ENCODE measurements at regions not wholly inside any gene's neighbourhood (a gene's known extent, or its start where the extent isn't known, plus 50 kb on each side); places are given as distances from the start of the nearest gene placed in this dataset.
"Not testable (repeated sequence)": the region's sequence is repeated elsewhere in the genome, so short reads cannot be mapped to it uniquely, and the experiment has no call there.

- H3K27ac ChIP-seq, result no peak overlapping the region
- ATAC-seq (no peak), DNase-seq (no peak)
- H3K27me3 ChIP-seq (ENCODE audit: low read depth), result no peaks in the 10 kb centered on the region
- H3K4me1 ChIP-seq, result no peaks in the 10 kb centered on the region
- intact Hi-C loops (cut with DNase I), result loop anchor here (10.0 kb wide), 1 partner anchor 535 kb away; no protein-coding TSS in a partner anchor
- H3K9me3 ChIP-seq, result no peaks in the 10 kb centered on the region
- no peak for TF ChIP-seq CTCF (IDR thresholded peaks at IDR 0.05)
- no peak overlapping the region for H3K4me3 ChIP-seq
- H3K36me3 ChIP-seq, result no peaks in the 10 kb centered on the region
Measured at GRCh38 chr14:78029601-78030372, 140.4 kb upstream of the NRXN3 start.

- Histone ChIP-seq H3K27ac (no peak overlapping the region), H3K27me3 (ENCODE audit: low read depth) (no peaks in the 10 kb centered on the region), H3K4me1 (no peaks in the 10 kb centered on the region), H3K9me3 (no peaks in the 10 kb centered on the region), H3K36me3 (no peaks in the 10 kb centered on the region), H3K4me3 (no peak overlapping the region)
- no peak for TF ChIP-seq CTCF (IDR thresholded peaks at IDR 0.05)
- ATAC-seq (no peak), DNase-seq (no peak)
- intact Hi-C loops (cut with DNase I), result no loop called here
Measured at GRCh38 chr14:78043349-78043748, 126.8 kb upstream of the NRXN3 start.

- Histone ChIP-seq H3K27ac (no peak overlapping the region), H3K36me3 (no peaks in the 10 kb centered on the region), H3K4me3 (no peak overlapping the region), H3K4me1 (no peaks in the 10 kb centered on the region), H3K9me3 (no peaks in the 10 kb centered on the region), H3K27me3 (ENCODE audit: low read depth) (no peaks in the 10 kb centered on the region)
- intact Hi-C loops (cut with DNase I), result no loop called here
- TF ChIP-seq CTCF (IDR thresholded peaks at IDR 0.05), result no peak
- no peak for ATAC-seq
- no peak for DNase-seq
Measured at GRCh38 chr14:78048120-78048519, 122.1 kb upstream of the NRXN3 start.

- H3K9me3 ChIP-seq; H3K27ac ChIP-seq; ATAC-seq; DNase-seq; H3K27me3 ChIP-seq (ENCODE audit: low read depth); H3K36me3 ChIP-seq; H3K4me1 ChIP-seq; intact Hi-C loops (cut with DNase I); H3K4me3 ChIP-seq: not testable (repeated sequence)
Measured at GRCh38 chr14:78056890-78057289, 113.3 kb upstream of the NRXN3 start.

GRCh38 chr14:78070344-78070743 is 99.8 kb upstream of the NRXN3 start:
- ATAC-seq (no peak), DNase-seq (no peak)
- Histone ChIP-seq H3K27ac (no peak overlapping the region), H3K36me3 (no peaks in the 10 kb centered on the region), H3K9me3 (no peaks in the 10 kb centered on the region), H3K4me1 (no peaks in the 10 kb centered on the region), H3K4me3 (no peak overlapping the region), H3K27me3 (ENCODE audit: low read depth) (no peaks in the 10 kb centered on the region)
- intact Hi-C loops (cut with DNase I), result no loop called here
- TF ChIP-seq CTCF (IDR thresholded peaks at IDR 0.05), result no peak

- Histone ChIP-seq H3K27me3 (ENCODE audit: low read depth) (no peaks in the 10 kb centered on the region), H3K9me3 (no peaks in the 10 kb centered on the region), H3K27ac (no peak overlapping the region), H3K4me3 (no peak overlapping the region), H3K4me1 (no peaks in the 10 kb centered on the region), H3K36me3 (no peaks in the 10 kb centered on the region)
- DNase-seq (no peak), ATAC-seq (no peak)
- no peak for TF ChIP-seq CTCF (IDR thresholded peaks at IDR 0.05)
- intact Hi-C loops (cut with DNase I), result no loop called here
Measured at GRCh38 chr14:78071016-78071549, 99.1 kb upstream of the NRXN3 start.
